ENCODE measurements at regions not wholly inside any gene's neighbourhood (a gene's known extent, or its start where the extent isn't known, plus 50 kb on each side); places are given as distances from the start of the nearest gene placed in this dataset.
"Not testable (repeated sequence)": the region's sequence is repeated elsewhere in the genome, so short reads cannot be mapped to it uniquely, and the experiment has no call there.

DNA sequence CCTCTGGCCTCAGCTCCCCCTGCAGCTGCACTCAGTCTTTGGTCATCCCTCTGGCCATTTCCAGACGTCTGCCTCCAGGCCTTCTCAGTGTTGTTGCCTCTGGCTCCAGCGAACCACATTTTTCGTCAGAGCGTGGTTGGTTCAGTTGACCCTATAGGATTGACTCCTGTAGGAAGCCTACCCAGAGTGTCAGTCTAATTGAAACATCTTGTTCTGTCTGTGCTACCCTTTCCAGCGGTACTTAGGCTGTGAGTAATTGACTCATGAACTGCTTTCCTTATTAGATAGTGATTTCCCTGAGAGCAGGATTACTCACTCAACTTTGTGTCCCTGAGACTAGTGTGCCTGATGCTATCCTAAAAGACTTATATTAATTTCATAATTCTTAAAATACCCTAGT lies 373.2 kb downstream of the ATP23 start:
- DNase-seq: no peak

DNA sequence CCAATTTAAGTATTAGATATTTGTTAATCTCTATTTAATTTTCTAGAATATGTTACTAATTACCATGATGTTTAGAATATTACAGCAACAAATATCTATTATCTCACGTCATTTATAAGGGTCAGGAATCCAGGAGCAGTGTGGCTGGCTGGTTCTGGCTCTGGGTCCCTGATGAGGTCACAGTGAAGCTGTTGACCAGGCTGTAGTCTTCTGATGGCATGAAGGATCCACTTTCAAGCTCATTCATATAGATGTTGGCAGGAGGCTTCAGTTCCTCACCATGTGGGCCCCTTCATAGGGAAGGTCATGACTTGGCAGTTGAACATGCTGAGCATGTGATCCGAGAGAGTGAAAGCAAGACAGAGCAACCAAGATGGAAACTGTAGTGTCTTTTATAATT lies 375.6 kb downstream of the ATP23 start:
- DNase-seq: no peak

DNA sequence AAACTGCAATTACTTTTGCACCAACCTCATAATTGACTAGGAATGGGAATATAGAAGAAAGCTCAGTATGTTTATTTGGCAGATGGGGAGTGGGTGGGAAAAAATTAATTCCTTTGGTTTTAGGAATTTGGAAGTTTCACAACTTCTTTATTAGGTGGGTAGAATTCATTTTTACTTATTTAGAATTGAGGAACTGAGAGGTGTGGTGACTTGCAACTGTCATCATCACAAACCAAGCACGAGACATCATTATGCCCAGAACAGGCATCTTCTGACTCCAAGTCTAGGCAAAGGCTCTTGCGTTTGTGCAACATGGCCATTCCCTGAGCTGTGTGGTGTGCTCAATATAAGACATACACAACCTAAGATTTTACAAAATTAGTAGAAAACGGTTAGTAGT lies 380.0 kb downstream of the ATP23 start:
- DNase-seq: no peak

DNA sequence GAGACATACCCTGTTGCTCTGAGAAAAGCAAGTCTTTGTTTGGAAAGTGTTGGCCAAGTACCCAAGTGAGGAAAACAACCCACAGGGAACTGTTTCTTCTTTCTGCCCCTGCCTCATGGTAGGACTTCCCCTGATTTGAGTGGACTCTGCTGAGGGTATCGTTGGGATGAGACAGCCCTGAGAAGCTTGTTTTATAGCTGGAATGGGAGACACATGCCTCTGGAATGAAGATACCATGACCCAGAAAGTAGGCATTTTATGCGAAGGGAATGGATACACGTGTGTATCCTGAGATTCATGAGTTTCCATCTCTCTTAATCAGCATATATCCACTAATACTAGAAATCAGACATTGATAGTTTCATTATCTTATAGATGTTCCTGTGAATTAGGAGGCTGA lies 382.3 kb downstream of the ATP23 start:
- DNase-seq: no peak

DNA sequence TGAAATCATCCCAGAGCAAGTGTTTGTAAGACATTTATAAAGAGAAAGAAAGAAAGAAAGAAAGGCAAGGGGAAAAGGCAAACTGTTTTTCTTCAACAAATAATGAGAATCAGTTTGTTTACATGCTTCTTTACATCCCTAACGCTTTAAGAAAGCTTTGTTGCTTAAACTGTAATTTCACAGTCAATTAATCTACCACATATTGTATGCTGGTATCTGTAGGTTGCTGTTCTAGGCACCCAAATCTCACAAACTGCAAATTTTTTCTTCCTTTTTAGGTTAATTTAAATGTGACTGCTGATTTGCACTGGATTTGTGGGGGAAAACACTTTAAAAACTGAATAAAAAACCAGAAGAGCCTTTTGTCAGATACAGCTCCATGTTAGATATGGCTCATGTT lies 384.2 kb downstream of the ATP23 start:
- no peak for DNase-seq

DNA sequence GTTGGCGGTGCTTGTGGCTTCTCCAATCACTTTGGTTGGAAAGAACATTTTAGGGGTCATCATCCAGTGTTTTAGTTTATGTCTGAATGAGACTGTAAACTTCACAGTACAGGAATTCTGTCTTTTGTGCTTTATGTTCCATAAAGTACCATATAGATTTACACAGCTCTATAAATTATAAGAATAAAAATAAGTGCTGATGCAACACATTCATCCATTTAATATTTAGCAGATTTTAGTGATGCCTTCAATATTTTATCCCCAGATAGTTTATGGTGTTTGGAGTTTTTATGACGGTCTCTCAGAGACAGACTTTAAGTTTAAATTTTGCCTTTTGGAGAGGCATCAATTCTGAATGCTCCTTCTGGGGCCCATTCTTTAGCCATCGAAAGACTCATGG lies 385.2 kb downstream of the ATP23 start:
- no peak for DNase-seq

DNA sequence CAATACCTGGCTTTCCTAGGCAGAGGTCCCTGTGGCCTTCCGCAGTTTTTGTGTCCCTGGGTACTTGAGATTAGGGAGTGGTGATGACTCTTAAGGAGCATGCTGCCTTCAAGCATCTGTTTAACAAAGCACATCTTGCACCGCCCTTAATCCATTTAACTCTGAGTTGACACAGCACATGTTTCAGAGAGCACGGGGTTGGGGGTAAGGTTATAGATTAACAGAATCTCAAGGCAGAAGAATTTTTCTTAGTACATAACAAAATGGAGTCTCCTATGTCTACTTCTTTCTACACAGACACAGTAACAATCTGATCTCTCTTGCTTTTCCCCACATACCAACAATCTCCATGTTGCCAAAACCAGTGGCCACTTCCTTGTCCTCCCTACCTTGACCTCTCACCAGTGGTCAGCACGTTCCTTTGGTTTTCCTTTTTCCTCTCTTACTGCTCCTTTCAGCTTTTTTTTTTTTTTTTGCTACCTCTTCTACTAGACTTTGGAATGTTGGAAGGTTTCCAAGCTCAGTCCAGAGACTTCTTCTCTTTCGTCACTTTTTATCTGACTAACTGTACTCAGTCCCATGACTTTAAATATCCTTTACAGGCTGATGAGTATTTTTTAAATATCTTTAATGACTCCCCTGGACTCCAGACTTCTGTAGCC lies 395.3 kb downstream of the ATP23 start:
- DNase-seq: not testable (repeated sequence)

DNA sequence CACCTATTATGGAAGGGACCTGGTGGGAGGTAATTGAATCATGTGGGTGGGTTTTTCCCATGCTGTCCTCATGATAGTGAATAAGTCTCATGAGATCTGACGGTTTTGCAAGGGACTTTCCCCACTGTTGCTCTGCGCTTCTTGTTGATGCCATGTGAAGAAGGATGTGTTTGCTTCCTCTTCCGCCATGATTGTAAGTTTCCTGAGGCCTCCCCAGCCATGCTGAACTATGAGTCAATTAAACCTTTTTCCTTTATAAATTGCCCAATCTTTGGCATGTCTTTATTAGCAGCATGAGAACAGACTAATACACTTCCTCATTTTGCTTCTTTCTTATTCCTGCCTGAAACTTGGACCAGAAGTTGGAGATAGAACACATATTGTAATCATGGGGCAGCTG lies 396.2 kb downstream of the ATP23 start:
- not testable (repeated sequence) for DNase-seq

DNA sequence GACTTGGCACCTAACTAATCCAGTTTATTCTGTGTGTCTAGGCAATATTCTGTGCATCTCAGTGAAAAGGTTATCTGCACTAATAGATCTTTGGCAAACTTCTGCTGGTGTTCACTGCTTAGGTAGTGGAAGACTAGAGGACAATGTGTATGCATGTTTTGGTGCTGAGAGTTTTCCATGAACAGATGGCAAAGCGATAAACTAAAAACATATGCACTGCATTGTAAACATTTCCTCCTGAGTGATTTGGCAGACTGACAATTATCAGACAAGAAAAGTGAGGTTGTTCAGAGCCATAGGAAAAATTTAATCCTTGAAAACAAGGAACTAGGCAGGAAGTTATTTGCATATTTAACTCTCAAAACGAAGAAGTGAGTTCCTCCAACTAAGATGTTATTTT lies 400.4 kb downstream of the ATP23 start:
- no peak for DNase-seq

DNA sequence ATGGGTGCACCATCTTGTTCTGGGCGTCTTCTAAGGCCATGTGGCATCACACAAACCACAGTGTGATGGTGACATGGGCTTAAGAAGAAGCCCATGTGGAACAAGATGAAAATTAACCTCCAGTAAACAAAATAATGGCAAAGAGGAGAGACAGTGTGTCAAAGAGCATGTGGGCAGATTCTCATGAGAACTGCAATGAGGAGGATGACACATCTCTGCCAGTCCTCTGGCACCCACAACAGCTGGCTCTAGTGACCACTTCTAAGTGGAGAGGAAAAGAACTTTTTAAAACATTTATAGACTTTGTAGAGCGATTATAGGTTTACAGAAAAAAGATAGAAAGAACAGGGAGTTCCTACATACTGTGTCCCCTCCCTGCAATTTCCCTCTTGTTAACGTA lies 401.4 kb downstream of the ATP23 start:
- no peak for DNase-seq

DNA sequence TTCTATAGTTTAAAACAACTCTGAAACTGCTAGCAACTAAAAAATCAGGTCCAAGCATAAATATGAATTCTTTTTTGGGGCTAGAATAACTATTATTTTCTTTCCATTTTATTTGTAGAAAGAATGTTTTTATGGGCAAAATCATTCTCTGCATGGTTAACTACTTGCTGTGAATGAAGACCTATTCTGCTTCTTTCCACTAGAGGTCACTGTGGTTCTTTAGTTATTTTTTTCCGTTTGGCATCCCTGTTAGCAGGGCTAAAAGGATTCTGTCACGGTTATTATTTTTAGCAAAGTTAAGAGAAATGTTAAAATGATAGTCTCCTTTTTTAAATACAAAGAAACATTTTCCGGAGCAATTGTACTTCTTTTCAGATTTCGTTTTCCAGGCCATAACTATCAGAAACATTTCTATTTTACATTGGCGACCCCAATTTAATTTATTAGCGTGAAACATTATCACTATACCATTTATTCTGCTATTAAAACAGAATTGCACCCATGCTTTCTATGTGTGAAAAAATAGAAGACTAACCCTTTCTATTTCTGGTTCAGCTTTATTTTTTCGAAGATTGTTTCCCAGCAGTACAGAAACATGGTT lies 404.8 kb downstream of the ATP23 start:
- no peak for DNase-seq

DNA sequence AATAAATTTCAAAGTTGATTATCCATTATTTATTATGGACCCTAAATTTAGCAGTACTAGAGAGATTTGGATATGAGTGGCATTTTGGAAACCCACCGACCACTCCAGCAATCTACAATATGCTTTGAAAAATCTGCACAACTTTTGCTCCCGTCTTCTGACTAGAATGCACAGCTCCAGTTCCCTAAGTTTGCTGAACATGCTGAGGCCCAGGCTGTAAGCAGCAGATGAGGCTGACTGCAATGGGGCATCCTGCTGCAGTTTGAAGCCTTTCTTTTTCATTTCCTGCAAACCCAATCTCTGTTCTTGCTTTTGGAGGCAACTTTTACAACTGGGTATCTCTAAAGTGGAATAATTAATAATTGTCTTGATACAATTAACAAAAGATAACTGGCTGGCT lies 405.8 kb downstream of the ATP23 start:
- no peak for DNase-seq

DNA sequence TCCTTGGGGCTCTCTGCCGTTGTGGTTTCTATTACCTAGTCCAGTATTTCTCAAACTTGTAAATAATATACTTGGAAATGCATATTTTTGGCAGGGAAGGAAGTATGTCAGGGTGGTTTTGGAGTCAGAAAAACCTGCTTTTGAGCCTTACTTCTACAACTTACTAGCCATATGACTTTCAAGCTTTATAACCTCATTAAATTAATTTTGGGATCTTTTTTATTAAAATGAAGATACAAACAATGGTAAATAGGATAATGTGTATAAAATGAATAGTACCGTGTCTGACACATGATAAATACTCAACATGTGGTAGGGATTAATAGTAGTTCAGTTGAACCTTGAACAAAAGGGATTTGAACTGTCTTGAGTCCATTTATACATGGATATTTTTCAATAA lies 406.3 kb downstream of the ATP23 start:
- DNase-seq: no peak

DNA sequence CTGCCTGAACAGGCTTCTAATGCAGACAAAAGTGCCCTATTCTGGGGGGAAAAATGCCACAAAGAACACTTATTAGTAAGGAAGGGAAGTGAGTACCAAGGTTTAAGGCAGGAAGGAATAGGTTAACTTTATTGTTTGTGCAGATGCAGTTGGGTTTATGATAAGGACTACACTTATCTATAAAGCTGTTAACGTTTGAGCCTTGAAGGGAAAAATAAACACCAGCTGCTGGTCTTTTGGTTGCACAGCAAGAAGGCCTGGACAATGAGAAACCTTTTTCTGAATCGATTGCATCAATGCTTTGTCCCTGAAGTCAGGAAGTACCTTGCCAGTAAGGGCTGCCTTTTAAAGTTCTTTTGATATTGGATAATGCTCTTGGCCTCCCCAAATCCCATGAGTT lies 407.8 kb downstream of the ATP23 start:
- no peak for DNase-seq

DNA sequence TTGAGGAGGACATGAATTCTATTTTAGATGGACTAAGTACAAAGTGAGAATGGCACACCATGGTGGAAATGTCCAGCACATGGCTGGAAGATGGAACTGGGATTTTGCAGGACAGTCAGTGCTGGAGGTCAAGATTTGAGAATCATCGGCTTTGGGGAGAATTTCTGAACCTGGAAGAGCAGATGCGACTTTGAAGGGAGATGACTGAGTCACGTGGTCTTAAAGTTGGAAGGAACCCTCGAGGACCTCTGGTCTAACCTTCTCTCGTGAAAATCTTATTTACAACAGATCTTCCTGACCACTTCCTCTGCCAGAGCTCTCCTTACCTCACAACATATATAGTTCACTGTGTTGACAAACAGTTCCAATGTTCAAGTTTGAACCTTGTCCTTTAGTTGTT lies 415.4 kb downstream of the ATP23 start:
- DNase-seq: no peak

DNA sequence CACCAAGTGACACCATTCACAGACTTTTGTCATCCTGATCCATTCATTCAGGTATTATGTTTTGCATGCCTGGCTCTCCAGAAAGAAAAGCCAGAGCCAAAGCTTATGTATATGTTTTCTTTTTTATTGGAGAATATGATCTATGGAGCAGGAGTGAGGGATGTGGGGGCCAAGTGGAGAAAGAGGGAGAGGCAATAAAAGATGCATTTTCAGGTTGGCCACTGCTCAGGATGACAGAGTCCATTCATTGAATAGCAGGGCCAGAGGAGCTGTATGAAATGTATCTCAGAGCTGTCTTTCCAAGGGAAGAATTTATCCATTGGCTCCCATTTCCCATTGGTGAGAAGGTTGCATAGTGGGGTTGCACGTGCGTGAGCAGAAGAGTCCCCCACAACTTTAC lies 416.1 kb downstream of the ATP23 start:
- DNase-seq: no peak

DNA sequence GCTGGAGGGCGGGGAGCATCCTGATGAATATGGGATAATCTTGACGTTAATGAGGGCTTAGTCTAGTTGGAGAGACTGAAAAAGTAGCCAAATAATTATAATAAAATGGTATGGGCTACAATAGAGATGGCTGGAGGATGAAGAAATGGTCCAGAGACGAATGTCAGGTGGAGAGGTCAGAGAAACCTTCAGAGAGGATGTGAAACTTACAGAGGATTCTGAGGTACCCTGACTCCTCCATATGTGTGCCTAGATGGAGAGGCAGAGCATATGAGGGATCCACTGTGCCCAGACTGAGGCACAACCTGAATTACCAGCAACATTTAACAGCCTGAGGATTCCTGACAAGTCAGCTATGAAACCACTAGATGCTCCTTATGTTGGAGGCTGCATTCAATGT lies 417.0 kb downstream of the ATP23 start:
- no peak for DNase-seq

DNA sequence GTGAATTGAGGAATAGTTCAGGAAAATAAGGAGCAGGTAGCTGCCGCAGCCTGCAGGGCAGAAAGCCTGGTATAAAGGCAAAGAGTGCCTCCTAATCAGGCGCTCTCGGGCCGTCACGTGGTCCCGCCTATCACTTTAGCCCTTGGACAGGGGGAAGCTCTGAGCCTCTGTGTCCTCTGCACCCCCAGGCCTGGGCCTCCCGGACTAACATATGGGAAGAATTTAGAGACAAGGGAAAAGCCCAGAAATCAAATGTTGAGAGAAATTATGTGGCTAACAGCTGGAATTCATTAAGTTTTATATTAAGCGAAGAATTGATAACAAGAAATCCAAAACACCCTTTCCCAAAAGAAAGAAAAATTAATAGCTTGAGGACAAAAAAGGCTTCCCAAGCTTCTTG lies 417.7 kb downstream of the ATP23 start:
- no peak for DNase-seq

DNA sequence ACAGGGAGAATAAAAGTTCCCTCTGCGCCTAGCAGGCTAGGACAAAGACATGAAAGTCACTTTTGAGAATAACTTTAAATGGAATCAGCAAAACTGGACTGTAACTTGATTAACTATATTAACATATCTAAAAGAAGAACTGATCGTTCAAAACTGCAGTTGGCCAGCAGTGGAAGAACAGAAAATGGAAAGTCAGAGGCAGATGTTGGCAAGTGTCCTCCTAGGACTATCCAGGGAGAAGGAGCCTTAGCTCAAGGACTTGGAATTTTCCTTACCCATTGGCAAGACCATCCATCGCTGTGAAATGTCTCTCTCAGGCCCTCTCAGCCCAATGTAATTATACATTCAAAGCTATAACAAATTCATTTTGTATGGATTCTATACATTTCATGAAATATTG lies 419.7 kb downstream of the ATP23 start:
- DNase-seq: no peak

DNA sequence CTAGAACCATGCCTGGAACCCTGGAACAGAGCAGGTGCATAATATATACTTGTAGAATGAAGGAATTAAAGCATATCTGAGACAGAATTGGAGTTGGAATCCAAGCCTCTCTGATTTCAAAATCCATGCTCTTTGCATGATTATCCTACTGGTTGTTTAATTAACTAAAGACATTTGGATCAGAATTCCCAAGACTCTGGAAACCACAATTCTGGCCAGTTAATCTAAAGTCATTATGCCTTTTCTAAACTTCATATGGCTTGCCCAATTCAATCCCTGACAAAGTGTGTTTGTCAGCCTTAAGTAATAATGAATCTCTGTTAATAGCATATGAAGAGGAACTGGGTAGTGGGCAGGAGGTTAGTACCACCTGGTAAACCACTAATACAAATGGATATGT lies 422.6 kb downstream of the ATP23 start:
- DNase-seq: no peak

DNA sequence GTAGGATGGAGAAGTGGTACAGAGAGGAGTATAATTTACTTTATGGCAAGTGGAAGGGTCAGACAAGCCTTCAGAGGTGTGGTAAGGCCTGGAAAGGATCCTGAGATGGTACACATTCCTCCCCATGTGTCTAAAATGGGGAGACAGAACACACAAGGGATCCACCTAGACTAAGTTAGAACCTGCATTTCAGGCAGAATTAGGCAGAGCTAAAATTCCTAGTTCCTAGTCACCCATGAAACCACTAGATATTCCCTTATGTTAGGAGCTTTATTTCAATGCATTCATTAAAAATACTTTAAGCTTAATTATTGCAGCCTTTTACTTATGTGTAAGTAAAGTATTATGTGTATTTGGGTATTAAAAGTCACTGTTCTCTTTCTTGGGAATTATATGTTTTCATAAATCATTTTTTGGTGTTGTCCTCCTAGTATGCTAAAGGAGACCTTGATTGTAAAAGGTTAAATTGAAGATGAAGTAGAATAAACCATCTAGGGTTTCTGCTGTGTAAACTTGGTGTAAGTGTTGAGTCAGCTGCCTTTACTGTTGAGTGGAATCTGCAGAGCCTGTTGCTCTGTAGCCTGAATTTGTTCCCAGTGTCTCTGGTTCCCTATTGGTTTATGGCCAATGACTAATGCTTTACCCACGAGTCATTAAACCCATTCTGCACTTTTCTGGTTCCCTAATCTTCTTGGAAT lies 423.2 kb downstream of the ATP23 start:
- DNase-seq: no peak

DNA sequence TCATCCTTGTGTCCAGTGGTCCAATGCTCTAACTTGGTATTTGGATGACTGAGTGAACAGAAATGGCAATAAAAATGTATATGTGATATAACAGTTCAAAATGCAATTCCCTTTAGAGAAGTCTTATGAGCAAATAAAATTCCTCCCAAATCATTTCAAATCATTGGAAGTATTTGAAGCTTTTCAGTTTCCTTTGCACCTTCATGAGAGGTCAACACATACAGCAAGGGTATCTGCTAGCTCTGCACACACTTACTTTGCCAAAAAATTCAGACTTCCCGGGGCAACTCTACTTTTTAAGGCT lies 423.7 kb downstream of the ATP23 start:
- DNase-seq: no peak

DNA sequence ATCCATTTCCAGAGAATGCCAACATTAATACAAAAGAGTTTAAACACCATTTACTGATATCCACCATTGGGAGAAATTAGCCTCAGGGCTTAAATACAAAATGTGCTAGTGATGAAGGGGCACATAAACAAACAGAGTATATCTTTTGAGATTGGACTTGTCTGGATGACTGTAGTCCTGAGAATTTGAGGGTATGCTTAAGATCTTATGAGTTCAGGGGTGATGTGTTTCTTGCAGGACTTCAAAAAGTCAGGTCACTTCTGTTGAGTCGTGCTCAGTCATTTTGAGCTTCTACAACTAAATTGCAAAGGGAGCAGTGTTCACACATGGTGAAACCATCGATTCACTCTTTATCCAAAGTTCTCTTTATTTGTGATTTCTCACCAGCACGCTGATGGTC lies 425.7 kb downstream of the ATP23 start:
- DNase-seq: no peak

DNA sequence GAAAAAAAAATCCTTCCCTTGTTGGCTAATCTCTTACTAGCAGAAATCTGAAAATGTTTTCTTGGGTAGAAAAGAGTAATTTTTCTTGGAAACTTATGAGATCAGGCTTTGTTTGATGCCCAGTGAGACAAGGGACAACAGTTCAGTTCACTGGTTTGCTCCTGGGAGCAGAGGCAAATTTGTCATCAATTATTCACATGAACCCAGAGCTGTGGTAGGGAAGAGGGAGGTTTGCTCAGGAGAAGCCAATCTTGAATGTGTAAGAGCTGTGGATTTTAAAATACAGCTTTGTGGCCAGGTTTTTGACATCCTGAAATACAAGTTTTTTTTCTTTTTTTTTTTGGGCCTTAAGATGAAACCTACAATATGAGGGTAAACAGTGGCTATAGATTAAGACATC lies 426.6 kb downstream of the ATP23 start:
- no peak for DNase-seq

DNA sequence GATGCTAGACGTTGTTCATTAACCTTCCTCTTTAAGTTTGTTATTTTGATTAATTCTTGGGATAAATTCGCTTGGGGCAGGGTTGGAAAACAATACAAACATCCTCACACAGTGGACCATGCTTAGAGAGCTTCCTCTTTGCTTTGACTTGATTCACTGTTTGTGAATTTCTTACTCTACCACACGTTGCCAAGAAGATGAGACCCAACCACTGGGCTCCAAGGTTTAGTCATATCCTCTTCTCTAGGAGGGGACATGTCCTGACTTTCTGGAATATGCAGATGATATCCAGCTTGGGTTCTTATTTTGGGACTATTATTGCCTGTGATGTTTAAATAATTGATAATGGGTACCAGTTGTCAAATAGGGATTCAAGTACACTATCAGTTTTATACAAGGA lies 428.2 kb downstream of the ATP23 start:
- DNase-seq: no peak
